ENCODE measurements at regions not wholly inside any gene's neighbourhood (a gene's known extent, or its start where the extent isn't known, plus 50 kb on each side); places are given as distances from the start of the nearest gene placed in this dataset.

DNA sequence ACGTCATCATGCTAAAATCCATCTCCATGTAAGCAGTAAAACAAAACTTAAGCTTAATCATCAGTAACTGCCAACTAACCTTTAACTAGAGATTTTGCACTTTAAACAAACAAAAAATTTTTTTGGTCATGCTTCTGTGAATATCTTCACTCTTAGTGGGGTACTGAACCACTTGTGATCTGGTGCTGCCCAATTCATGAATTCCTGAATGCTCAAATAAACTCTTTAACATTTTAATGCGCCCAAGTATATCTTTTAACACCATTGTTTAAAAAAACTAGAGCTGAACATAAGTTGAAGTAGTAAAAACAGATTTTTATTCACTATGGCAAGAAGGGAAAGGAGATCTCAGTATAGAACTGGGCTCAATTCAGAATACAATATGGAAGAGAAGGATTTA lies 196.9 kb upstream of the USP24 start:
- TF ChIP-seq POLR2A (IDR thresholded peaks at IDR 0.05; ENCODE audit: low read length) (no peak), GATA1 (IDR thresholded peaks at IDR 0.05; ENCODE audit: low read depth, low read length) (no peak)

Data from erythroblast (primary cell).